GM12878 (cell line): ENCODE measurements at regions not wholly inside any gene's neighbourhood (a gene's known extent, or its start where the extent isn't known, plus 50 kb on each side); places are given as distances from the start of the nearest gene placed in this dataset.
A peak's percentile ranks its signal among the peaks of the same experiment; 100 is the strongest.

Experiments
- CBX3 ChIP-seq: fragments of 200-600 bp; sonication (generic); IDR thresholded peaks from 2 replicates; pipeline ENCODE4 v1.6.1; 2016; ENCODE audit warnings: low read depth, borderline replicate concordance
- DPF2 ChIP-seq: fragments of 450-650 bp; IDR thresholded peaks from 2 replicates; pipeline ENCODE4 v1.6.1; 2017; ENCODE audit warnings: mild to moderate bottlenecking
- EED ChIP-seq: sonication (generic); IDR thresholded peaks from 2 replicates; pipeline ENCODE4 v1.6.1; 2016; ENCODE audit warnings: antibody characterized with exemption, low read depth
- GATAD2B ChIP-seq: fragments of 450-650 bp; conservative IDR thresholded peaks from 2 replicates; pipeline ENCODE4 v1.6.1; 2017; ENCODE audit warnings: low read depth, mild to moderate bottlenecking, moderate library complexity
- HCFC1 ChIP-seq: fragments of 150-350 bp; IDR thresholded peaks from 2 replicates; pipeline ENCODE4 v1.6.1; 2014; ENCODE audit warnings: low read length
- IKZF2 ChIP-seq, 2 experiments: fragments of 450-650 bp; IDR thresholded peaks; 2 replicates each; pipeline ENCODE4 v1.6.1; 2017; ENCODE audit warnings: mild to moderate bottlenecking in 2 of 2, moderate library complexity in 2 of 2
- LARP7 ChIP-seq: fragments of 450-650 bp; IDR thresholded peaks from 2 replicates; pipeline ENCODE4 v1.6.1; 2017; ENCODE audit warnings: mild to moderate bottlenecking
- NBN ChIP-seq: fragments of 450-650 bp; IDR thresholded peaks from 2 replicates; pipeline ENCODE4 v1.6.1; 2016
- NFYA ChIP-seq: IDR thresholded peaks from 2 replicates; pipeline ENCODE4 v1.6.1; 2011; ENCODE audit warnings: low read depth, mild to moderate bottlenecking, low read length, improper control_type of control experiment, borderline replicate concordance
- PAX5 ChIP-seq: IDR thresholded peaks from 2 replicates; pipeline ENCODE4 v1.6.1; 2011; ENCODE audit warnings: low read depth, low read length, borderline replicate concordance
- PAX8 ChIP-seq: fragments of 450-650 bp; IDR thresholded peaks from 2 replicates; pipeline ENCODE4 v1.6.1; 2017; ENCODE audit warnings: mild to moderate bottlenecking, moderate library complexity
- RUNX3 ChIP-seq: IDR thresholded peaks from 2 replicates; pipeline ENCODE4 v1.6.1; 2012; ENCODE audit warnings: low read length, inconsistent platforms
- SPI1 ChIP-seq: IDR thresholded peaks from 2 replicates; pipeline ENCODE4 v1.6.1; 2011; ENCODE audit warnings: low read depth, mild to moderate bottlenecking, low read length, moderate library complexity, borderline replicate concordance; ENCODE audit not compliant: insufficient read depth
- TAF1 ChIP-seq: IDR thresholded peaks from 2 replicates; pipeline ENCODE4 v1.6.1; 2011; ENCODE audit warnings: mild to moderate bottlenecking, low read depth, low read length, borderline replicate concordance
- YBX1 ChIP-seq: fragments of 450-650 bp; IDR thresholded peaks from 2 replicates; pipeline ENCODE4 v1.6.1; 2016; ENCODE audit warnings: antibody characterized with exemption
- YY1 ChIP-seq: IDR thresholded peaks from 2 replicates; pipeline ENCODE4 v1.6.1; 2011; ENCODE audit warnings: low read depth, mild to moderate bottlenecking, low read length
- TF ChIP-seq, protein P1 (sequence below): fragments of 150-350 bp; IDR thresholded peaks from 2 replicates; pipeline ENCODE4 v1.6.1; 2016; ENCODE audit warnings: low read depth, low read length
- TF ChIP-seq, protein P2 (sequence below): fragments of 450-650 bp; IDR thresholded peaks from 2 replicates; pipeline ENCODE4 v1.6.1; 2017; ENCODE audit warnings: mild to moderate bottlenecking, moderate library complexity
- TF ChIP-seq, protein P3 (sequence below): IDR thresholded peaks from 2 replicates; pipeline ENCODE4 v1.6.1; 2011; ENCODE audit warnings: low read depth, low read length, improper control_type of control experiment, borderline replicate concordance
- TF ChIP-seq, protein P4 (sequence below): IDR thresholded peaks from 2 replicates; pipeline ENCODE4 v1.6.1; 2012; ENCODE audit warnings: low read depth, low read length, improper control_type of control experiment

DNA sequence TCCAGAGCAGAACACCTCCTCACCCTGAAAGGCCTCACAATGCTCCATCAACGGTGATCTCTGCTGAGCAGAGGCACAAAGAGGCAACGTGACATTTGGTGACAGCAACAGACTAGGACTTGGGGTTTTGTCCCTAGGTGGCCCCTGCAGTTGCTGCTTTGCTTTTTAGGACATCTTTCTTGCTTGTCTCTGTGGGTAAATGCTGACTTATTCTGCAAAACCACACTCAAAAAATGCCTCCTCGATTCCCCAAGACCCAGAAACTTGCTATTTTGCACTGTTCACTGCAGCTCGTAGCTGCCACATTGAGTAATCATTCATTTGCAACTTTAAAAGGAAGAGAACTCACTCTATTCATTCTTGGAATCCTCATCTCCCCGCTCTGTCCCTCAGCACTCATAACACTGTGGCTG, 209.9 kb downstream of the LY86 start (continued):
- TF ChIP-seq, protein P1, sequence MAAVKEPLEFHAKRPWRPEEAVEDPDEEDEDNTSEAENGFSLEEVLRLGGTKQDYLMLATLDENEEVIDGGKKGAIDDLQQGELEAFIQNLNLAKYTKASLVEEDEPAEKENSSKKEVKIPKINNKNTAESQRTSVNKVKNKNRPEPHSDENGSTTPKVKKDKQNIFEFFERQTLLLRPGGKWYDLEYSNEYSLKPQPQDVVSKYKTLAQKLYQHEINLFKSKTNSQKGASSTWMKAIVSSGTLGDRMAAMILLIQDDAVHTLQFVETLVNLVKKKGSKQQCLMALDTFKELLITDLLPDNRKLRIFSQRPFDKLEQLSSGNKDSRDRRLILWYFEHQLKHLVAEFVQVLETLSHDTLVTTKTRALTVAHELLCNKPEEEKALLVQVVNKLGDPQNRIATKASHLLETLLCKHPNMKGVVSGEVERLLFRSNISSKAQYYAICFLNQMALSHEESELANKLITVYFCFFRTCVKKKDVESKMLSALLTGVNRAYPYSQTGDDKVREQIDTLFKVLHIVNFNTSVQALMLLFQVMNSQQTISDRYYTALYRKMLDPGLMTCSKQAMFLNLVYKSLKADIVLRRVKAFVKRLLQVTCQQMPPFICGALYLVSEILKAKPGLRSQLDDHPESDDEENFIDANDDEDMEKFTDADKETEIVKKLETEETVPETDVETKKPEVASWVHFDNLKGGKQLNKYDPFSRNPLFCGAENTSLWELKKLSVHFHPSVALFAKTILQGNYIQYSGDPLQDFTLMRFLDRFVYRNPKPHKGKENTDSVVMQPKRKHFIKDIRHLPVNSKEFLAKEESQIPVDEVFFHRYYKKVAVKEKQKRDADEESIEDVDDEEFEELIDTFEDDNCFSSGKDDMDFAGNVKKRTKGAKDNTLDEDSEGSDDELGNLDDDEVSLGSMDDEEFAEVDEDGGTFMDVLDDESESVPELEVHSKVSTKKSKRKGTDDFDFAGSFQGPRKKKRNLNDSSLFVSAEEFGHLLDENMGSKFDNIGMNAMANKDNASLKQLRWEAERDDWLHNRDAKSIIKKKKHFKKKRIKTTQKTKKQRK = no peak
- no peak; the same call in 1 of the 2 replicates for TF ChIP-seq YY1
- TF ChIP-seq, protein P2, sequence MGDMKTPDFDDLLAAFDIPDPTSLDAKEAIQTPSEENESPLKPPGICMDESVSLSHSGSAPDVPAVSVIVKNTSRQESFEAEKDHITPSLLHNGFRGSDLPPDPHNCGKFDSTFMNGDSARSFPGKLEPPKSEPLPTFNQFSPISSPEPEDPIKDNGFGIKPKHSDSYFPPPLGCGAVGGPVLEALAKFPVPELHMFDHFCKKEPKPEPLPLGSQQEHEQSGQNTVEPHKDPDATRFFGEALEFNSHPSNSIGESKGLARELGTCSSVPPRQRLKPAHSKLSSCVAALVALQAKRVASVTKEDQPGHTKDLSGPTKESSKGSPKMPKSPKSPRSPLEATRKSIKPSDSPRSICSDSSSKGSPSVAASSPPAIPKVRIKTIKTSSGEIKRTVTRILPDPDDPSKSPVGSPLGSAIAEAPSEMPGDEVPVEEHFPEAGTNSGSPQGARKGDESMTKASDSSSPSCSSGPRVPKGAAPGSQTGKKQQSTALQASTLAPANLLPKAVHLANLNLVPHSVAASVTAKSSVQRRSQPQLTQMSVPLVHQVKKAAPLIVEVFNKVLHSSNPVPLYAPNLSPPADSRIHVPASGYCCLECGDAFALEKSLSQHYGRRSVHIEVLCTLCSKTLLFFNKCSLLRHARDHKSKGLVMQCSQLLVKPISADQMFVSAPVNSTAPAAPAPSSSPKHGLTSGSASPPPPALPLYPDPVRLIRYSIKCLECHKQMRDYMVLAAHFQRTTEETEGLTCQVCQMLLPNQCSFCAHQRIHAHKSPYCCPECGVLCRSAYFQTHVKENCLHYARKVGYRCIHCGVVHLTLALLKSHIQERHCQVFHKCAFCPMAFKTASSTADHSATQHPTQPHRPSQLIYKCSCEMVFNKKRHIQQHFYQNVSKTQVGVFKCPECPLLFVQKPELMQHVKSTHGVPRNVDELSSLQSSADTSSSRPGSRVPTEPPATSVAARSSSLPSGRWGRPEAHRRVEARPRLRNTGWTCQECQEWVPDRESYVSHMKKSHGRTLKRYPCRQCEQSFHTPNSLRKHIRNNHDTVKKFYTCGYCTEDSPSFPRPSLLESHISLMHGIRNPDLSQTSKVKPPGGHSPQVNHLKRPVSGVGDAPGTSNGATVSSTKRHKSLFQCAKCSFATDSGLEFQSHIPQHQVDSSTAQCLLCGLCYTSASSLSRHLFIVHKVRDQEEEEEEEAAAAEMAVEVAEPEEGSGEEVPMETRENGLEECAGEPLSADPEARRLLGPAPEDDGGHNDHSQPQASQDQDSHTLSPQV = no peak
- no peak for TF ChIP-seq CBX3
- peak; percentile 85 for TF ChIP-seq RUNX3
- TF ChIP-seq LARP7 = no peak
- no peak for TF ChIP-seq GATAD2B
- no peak for TF ChIP-seq PAX8
- no peak for TF ChIP-seq SPI1
- TF ChIP-seq NBN = peak; percentile 66; the same call in 1 of the 2 replicates
- TF ChIP-seq HCFC1 = no peak
- TF ChIP-seq IKZF2 (IDR thresholded peaks at IDR 0.05) = peak; percentile 52 to 65; a peak in 1 of 4 replicates
- TF ChIP-seq PAX5 = no peak
- no peak for TF ChIP-seq TAF1
- TF ChIP-seq, protein P3, sequence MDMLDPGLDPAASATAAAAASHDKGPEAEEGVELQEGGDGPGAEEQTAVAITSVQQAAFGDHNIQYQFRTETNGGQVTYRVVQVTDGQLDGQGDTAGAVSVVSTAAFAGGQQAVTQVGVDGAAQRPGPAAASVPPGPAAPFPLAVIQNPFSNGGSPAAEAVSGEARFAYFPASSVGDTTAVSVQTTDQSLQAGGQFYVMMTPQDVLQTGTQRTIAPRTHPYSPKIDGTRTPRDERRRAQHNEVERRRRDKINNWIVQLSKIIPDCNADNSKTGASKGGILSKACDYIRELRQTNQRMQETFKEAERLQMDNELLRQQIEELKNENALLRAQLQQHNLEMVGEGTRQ = no peak
- no peak for TF ChIP-seq YBX1
- TF ChIP-seq NFYA = no peak
- TF ChIP-seq EED = peak; percentile 23; the same call in 1 of the 2 replicates
- TF ChIP-seq, protein P4, sequence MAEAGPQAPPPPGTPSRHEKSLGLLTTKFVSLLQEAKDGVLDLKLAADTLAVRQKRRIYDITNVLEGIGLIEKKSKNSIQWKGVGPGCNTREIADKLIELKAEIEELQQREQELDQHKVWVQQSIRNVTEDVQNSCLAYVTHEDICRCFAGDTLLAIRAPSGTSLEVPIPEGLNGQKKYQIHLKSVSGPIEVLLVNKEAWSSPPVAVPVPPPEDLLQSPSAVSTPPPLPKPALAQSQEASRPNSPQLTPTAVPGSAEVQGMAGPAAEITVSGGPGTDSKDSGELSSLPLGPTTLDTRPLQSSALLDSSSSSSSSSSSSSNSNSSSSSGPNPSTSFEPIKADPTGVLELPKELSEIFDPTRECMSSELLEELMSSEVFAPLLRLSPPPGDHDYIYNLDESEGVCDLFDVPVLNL = no peak
- TF ChIP-seq DPF2 = no peak; the same call in none of the 2 replicates
